Adrenal gland (tissue), 9 donors: ENCODE measurements at regions not wholly inside any gene's neighbourhood (a gene's known extent, or its start where the extent isn't known, plus 50 kb on each side); places are given as distances from the start of the nearest gene placed in this dataset.

Experiments used
- DNase-seq, 7 donors: peaks; one replicate each; pipeline ENCODE4 v3.0.0-alpha.2; 2019 to 2020
- H3K27ac ChIP-seq, 5 donors: fragments of 200-600 bp; sonication (generic) in 4 of 5; 1 replicate in 3 of 5; 2 replicates in 2 of 5; pipeline versions ENCODE4 v1.5.1 to v1.8.0; 2016 to 2020; ENCODE audit warnings: mild to moderate bottlenecking in 1 of 5
- H3K27me3 ChIP-seq: fragments of 200-600 bp; 2 replicates; pipeline ENCODE4 v1.8.0; 2021
- H3K36me3 ChIP-seq, 2 donors: fragments of 200-600 bp; replicated peaks in 1 of 2; 1 replicate in 1 of 2; 2 replicates in 1 of 2; pipeline versions ENCODE4 v1.5.1 to v1.8.0; 2018 to 2022
- H3K4me1 ChIP-seq, 2 donors: fragments of 200-600 bp; replicated peaks in 1 of 2; 1 replicate in 1 of 2; 2 replicates in 1 of 2; pipeline versions ENCODE4 v1.5.1 to v1.8.0; 2018 to 2021
- H3K4me3 ChIP-seq, 4 donors: fragments of 200-600 bp; sonication (generic) in 3 of 4; one replicate each; pipeline ENCODE4 v1.5.1; 2016 to 2018
- H3K9me3 ChIP-seq, 3 donors: fragments of 200-600 bp; sonication (generic) in 1 of 3; replicated peaks in 1 of 3; 1 replicate in 2 of 3; 2 replicates in 1 of 3; pipeline versions ENCODE4 v1.5.1 to v1.8.0; 2016 to 2021
- POLR2A ChIP-seq, 2 donors: fragments of 450-650 bp; IDR thresholded peaks; one replicate each; pipeline ENCODE4 v1.6.1; 2017; ENCODE audit warnings: antibody characterized with exemption in 2 of 2, mild to moderate bottlenecking in 2 of 2, moderate library complexity in 1 of 2
- WGBS, 4 donors: extraction: QIAGEN DNeasy Blood & Tissue Kit in 2 of 4; methylation state at CpG; one replicate each; pipeline versions ENCODE4 v1.1.5 to v1.1.7; 2013 to 2017; 5-methylcytosine and 5-hydroxymethylcytosine counted together
- intact Hi-C, 2 donors: fragments of 100-400 bp; cut with DNase I; formaldehyde crosslinking; loops; one replicate each; pipeline versions ENCODE4 v1.14.1 to v1.15.0; 2022 to 2023
- TF ChIP-seq, protein P1 (sequence below), 6 experiments: fragments of 450-650 bp in 4 of 6; fragments of 200-600 bp in 2 of 6; sonication (generic) in 1 of 6; IDR thresholded peaks; 1 replicate in 5 of 6; 2 replicates in 1 of 6; pipeline versions ENCODE4 v1.5.1 to v1.8.0; 2016 to 2021; ENCODE audit warnings: antibody characterized with exemption in 6 of 6, mild to moderate bottlenecking in 2 of 6, moderate library complexity in 1 of 6
- donor health status: healthy with polysubstance abuse.
- donor health status: Bipolar disorder and iron deficiency.
- donor health status: DM: yes; HTN: yes; CAD: no.
- donor health status: DM: no; HTN: no; CAD: no.
- donor health status: DM: no; HTN: no; CAD: no.

DNA sequence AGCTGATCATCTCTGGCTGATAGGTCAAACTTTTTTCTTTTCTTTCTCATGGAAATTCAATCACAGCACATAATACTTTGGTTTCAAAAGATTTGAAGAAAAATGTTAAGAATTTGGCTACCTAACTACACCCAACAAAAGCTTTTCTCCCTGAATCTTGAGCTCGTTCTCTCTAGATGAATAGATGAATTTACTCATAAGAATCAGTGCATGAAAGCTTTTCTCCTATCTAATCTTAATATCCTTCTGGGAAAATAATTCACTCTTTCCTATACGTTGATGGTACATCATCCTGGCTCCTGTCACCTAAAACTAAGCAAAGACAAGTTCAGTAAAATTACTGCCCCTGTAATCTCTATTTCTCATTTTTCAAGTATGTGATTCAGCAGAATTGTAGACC, 1479.1 kb downstream of the DPP10 start:
- no peak for DNase-seq
- Histone ChIP-seq H3K27ac (no peak overlapping the region), H3K4me3 (no peak overlapping the region), H3K4me1 (no peaks in the 10 kb centered on the region), H3K9me3 (no peaks in the 10 kb centered on the region), H3K27me3 (no peaks in the 10 kb centered on the region), H3K36me3 (no peaks in the 10 kb centered on the region)
- TF ChIP-seq POLR2A (IDR thresholded peaks at IDR 0.05) = no peak
- TF ChIP-seq, protein P1, sequence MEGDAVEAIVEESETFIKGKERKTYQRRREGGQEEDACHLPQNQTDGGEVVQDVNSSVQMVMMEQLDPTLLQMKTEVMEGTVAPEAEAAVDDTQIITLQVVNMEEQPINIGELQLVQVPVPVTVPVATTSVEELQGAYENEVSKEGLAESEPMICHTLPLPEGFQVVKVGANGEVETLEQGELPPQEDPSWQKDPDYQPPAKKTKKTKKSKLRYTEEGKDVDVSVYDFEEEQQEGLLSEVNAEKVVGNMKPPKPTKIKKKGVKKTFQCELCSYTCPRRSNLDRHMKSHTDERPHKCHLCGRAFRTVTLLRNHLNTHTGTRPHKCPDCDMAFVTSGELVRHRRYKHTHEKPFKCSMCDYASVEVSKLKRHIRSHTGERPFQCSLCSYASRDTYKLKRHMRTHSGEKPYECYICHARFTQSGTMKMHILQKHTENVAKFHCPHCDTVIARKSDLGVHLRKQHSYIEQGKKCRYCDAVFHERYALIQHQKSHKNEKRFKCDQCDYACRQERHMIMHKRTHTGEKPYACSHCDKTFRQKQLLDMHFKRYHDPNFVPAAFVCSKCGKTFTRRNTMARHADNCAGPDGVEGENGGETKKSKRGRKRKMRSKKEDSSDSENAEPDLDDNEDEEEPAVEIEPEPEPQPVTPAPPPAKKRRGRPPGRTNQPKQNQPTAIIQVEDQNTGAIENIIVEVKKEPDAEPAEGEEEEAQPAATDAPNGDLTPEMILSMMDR (IDR thresholded peaks at IDR 0.05) = no peak
- intact Hi-C loops = no loop called here
- 57 to 67% (median 62%) methylated on average over 2 of the region's 2 CpGs for WGBS, 4 donors

DNA sequence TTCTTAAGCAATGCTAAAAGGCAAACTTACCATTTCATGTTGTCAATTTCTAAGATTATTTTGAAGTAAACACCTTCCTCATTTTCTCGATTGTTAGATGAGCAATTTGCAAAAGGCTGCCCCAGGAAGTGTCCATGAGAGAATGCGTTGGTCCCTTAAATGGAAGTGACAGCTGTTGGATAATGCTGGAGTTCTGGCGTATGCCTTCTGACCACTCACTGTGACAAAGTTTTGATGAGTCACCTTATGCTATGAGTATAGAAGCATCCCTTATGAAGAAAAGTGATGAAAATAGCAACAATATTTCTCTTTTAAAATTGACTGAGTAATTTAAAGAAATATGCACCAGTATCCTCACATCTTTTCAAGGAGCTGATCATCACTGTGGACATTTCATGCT, 1497.5 kb downstream of the DPP10 start:
- Histone ChIP-seq H3K4me3 (no peak overlapping the region), H3K27ac (no peak overlapping the region), H3K4me1 (no peaks in the 10 kb centered on the region), H3K27me3 (no peaks in the 10 kb centered on the region), H3K36me3 (no peaks in the 10 kb centered on the region), H3K9me3 (no peaks in the 10 kb centered on the region)
- intact Hi-C loops = no loop called here
- no peak for TF ChIP-seq POLR2A (IDR thresholded peaks at IDR 0.05)
- TF ChIP-seq, protein P1 (IDR thresholded peaks at IDR 0.05) = no peak
- 62 to 84% (median 72%) methylated on average over 3 of the region's 3 CpGs for WGBS, 4 donors
- DNase-seq = no peak

DNA sequence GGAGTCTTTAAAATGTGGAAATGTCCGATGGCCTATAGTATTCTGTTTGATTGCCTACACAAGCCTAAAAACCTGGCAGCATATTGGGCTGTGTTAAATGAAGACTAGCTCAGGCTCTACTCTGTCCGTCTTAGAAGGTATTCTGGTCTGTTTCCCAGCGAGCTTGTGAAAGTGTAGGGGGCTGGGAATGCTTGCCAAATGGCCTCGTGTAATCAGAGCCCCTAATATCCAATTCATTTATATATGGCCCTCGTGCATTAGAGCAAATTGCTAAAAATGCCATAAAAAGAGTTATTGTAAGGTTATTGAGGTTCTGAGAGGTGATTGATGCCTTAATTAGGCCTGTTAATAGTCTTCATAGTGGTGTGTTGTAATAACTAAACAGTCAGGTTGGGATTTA, 1500.4 kb downstream of the DPP10 start:
- TF ChIP-seq, protein P1 (IDR thresholded peaks at IDR 0.05) = no peak
- TF ChIP-seq POLR2A (IDR thresholded peaks at IDR 0.05) = no peak
- no peaks in the 10 kb centered on the region for H3K36me3 ChIP-seq
- WGBS, 4 donors = 53 to 79% (median 62%) methylated on average over 5 of the region's 5 CpGs
- H3K27ac ChIP-seq = no peak overlapping the region
- DNase-seq = no peak
- no peaks in the 10 kb centered on the region for H3K9me3 ChIP-seq
- intact Hi-C loops = no loop called here
- H3K4me1 ChIP-seq = no peaks in the 10 kb centered on the region
- no peak overlapping the region for H3K4me3 ChIP-seq
- no peaks in the 10 kb centered on the region for H3K27me3 ChIP-seq

DNA sequence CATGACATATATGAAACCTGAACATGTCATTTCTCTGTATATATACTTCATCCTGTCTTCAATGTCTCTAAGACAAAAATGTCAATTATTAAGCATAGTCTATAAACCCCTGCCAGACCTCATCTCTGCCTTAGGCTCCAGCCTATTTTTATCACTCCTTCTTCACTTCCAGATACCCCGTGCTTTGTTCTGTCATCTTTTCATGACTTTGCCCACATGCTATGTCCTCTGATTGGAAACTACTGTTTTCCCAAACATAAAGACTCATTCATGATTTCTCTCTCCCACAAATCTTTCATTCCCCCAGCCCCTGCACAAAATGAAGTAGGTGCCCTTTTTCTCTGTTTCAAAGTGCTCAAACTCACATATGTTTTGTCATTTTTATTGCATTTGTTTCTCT, 1503.9 kb downstream of the DPP10 start:
- H3K27ac ChIP-seq = no peak overlapping the region
- TF ChIP-seq POLR2A (IDR thresholded peaks at IDR 0.05) = no peak
- TF ChIP-seq, protein P1 (IDR thresholded peaks at IDR 0.05) = no peak
- intact Hi-C loops = no loop called here
- H3K27me3 ChIP-seq = no peaks in the 10 kb centered on the region
- no peak for DNase-seq
- no peaks in the 10 kb centered on the region for H3K9me3 ChIP-seq
- WGBS, 4 donors = 76 to 97% (median 83%) methylated on average over 1 of the region's 1 CpG
- no peaks in the 10 kb centered on the region for H3K36me3 ChIP-seq
- no peaks in the 10 kb centered on the region for H3K4me1 ChIP-seq
- H3K4me3 ChIP-seq = no peak overlapping the region
